Calu3 (cell line): ENCODE measurements at regions not wholly inside any gene's neighbourhood (a gene's known extent, or its start where the extent isn't known, plus 50 kb on each side); places are given as distances from the start of the nearest gene placed in this dataset.
"Not testable (repeated sequence)": the region's sequence is repeated elsewhere in the genome, so short reads cannot be mapped to it uniquely, and the experiment has no call there.

Experiments
- BruUV-seq: library from RNA; stranded (reverse); fragments of 400-500 nt; replicated peaks from 2 replicates; lab custom pipeline; 2021; lab: Mats Ljungman, UMichigan
- CTCF ChIA-PET: fragments of 300-600 bp; sonication (Branson Sonifier 250); formaldehyde crosslinking; loops from one replicate; lab custom pipeline; 2022; ENCODE audit warnings: antibody characterized with exemption; lab: Charles Lee
- DNase-seq: peaks from one replicate; pipeline ENCODE4 v3.0.0; 2022
- H3K27ac Mint-ChIP-seq: one replicate; pipeline ENCODE4 v1.8.0; 2022; ENCODE audit warnings: mixed read lengths; ENCODE audit not compliant: unreplicated experiment
- H3K27me3 Mint-ChIP-seq: one replicate; pipeline ENCODE4 v1.8.0; 2022; ENCODE audit warnings: mixed read lengths; ENCODE audit not compliant: unreplicated experiment
- H3K36me3 Mint-ChIP-seq: one replicate; pipeline ENCODE4 v1.8.0; 2022; ENCODE audit warnings: mild to moderate bottlenecking, moderate library complexity, mixed read lengths; ENCODE audit not compliant: insufficient read depth, unreplicated experiment
- H3K4me1 Mint-ChIP-seq: one replicate; pipeline ENCODE4 v1.8.0; 2022; ENCODE audit warnings: mild to moderate bottlenecking, low read depth, mixed read lengths; ENCODE audit not compliant: unreplicated experiment
- H3K4me3 Mint-ChIP-seq: one replicate; pipeline ENCODE4 v1.8.0; 2022; ENCODE audit warnings: mild to moderate bottlenecking, low read depth, moderate library complexity, mixed read lengths; ENCODE audit not compliant: unreplicated experiment
- H3K9me3 Mint-ChIP-seq: one replicate; pipeline ENCODE4 v1.8.0; 2022; ENCODE audit warnings: low read depth, mixed read lengths; ENCODE audit not compliant: unreplicated experiment
- intact Hi-C: fragments of 100-400 bp; cut with micrococcal nuclease; formaldehyde crosslinking; loops from one replicate; pipeline ENCODE4 v1.10.0; 2022; ENCODE audit not compliant: unreplicated experiment
- TF ChIP-seq, protein P1 (sequence below): fragments of 200-600 bp; IDR thresholded peaks from one replicate; pipeline ENCODE4 v1.8.0; 2022; ENCODE audit warnings: antibody characterized with exemption; ENCODE audit not compliant: unreplicated experiment

DNA sequence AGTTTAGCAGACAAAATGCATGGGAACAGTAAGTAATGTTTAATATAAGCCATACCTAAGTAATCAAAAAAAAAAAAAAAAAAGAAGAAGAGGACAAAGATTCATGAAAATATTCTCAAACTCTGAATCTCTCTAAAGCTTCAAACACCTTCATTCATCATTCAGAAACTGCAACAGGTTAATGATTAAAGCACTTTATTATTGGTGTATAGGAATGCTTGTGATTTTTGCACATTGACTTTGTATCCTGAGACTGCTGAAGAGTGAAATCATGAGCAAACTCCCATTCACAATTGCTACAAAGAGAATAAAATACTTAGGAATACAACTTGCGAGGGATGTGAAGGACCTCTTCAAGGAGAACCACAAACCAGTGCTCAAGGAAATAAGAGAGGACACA lies 278.4 kb upstream of the DCN start:
- intact Hi-C loops: no loop called here
- Mint-ChIP-seq H3K27ac (no peak overlapping the region), H3K36me3 (no peaks in the 10 kb centered on the region), H3K4me1 (no peaks in the 10 kb centered on the region), H3K4me3 (no peak overlapping the region), H3K9me3 (no peaks in the 10 kb centered on the region), H3K27me3 (no peaks in the 10 kb centered on the region)
- CTCF ChIA-PET: no interaction called here
- no TSS peak for BruUV-seq
- TF ChIP-seq, protein P1, sequence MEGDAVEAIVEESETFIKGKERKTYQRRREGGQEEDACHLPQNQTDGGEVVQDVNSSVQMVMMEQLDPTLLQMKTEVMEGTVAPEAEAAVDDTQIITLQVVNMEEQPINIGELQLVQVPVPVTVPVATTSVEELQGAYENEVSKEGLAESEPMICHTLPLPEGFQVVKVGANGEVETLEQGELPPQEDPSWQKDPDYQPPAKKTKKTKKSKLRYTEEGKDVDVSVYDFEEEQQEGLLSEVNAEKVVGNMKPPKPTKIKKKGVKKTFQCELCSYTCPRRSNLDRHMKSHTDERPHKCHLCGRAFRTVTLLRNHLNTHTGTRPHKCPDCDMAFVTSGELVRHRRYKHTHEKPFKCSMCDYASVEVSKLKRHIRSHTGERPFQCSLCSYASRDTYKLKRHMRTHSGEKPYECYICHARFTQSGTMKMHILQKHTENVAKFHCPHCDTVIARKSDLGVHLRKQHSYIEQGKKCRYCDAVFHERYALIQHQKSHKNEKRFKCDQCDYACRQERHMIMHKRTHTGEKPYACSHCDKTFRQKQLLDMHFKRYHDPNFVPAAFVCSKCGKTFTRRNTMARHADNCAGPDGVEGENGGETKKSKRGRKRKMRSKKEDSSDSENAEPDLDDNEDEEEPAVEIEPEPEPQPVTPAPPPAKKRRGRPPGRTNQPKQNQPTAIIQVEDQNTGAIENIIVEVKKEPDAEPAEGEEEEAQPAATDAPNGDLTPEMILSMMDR: no peak
- no peak for DNase-seq

DNA sequence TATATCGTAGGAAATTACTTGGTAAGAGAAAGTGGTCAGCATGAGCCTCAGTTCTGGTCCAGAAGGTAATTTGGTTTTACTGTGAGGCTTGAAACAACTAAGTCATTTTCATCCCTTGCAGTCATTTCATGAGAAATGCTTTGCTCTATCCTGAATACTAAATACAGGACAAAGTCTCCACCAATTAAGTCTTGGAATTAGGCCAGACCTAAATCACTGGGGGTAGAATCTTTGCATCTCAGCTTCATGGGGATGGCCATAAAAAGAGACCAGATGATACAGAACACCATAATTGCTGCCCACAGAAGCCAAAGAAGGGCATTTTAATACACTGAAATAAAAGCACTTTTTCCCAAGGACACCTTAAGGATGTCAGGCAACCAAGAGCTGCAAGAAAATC lies 277.9 kb upstream of the DCN start:
- H3K9me3 Mint-ChIP-seq: no peaks in the 10 kb centered on the region
- TF ChIP-seq, protein P1: no peak
- no peaks in the 10 kb centered on the region for H3K36me3 Mint-ChIP-seq
- intact Hi-C loops: no loop called here
- no peaks in the 10 kb centered on the region for H3K4me1 Mint-ChIP-seq
- DNase-seq: no peak
- BruUV-seq: no TSS peak
- H3K27ac Mint-ChIP-seq: no peak overlapping the region
- CTCF ChIA-PET: no interaction called here
- H3K4me3 Mint-ChIP-seq: no peak overlapping the region
- H3K27me3 Mint-ChIP-seq: no peaks in the 10 kb centered on the region

DNA sequence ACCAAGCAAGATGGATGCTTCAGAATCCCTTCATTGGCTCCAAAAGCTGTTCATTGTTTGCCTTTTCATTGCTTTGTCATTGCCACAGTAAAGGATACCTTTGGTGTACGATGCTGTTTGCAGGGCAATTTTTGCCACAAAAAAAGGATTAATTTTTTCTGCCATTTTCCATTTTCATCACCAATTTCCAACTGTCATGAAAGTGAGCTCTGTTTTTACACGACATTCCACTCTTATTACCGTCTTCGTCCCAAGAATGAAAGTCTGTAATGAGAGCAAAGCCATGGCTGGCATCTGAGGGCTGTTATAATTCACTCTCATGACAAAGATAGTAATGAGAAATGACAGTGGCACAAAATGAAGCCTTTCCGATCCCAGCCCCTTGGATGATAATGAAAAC lies 272.7 kb upstream of the DCN start:
- intact Hi-C loops: no loop called here

DNA sequence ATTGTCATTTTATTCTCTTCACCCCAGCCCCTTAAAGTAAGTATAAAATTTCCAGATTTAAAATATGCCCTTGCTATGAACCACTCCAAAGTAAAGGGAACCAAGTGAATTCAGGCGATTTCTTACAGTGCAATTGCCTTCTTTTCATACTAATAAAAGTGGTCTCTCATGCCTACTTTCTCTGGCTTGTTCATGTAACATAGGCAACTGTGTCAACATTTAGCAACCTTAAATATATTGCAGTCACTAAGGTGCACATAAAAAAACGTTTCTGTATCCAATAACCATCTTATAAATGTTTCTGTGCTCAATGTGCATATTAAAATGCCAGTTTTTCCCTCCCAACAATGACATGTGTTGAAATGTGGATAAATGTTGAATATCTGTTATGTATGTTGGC lies 271.6 kb upstream of the DCN start:
- TF ChIP-seq, protein P1: no peak
- H3K27ac Mint-ChIP-seq: no peak overlapping the region
- CTCF ChIA-PET: no interaction called here
- no peak for DNase-seq
- no peak overlapping the region for H3K4me3 Mint-ChIP-seq
- no peaks in the 10 kb centered on the region for H3K36me3 Mint-ChIP-seq
- no peaks in the 10 kb centered on the region for H3K27me3 Mint-ChIP-seq
- intact Hi-C loops: no loop called here
- no TSS peak for BruUV-seq
- H3K4me1 Mint-ChIP-seq: no peaks in the 10 kb centered on the region
- H3K9me3 Mint-ChIP-seq: no peaks in the 10 kb centered on the region

More for the DNA sequence above, 272.7 kb upstream of the DCN start:
- Mint-ChIP-seq H3K27me3 (no peaks in the 10 kb centered on the region), H3K4me1 (no peaks in the 10 kb centered on the region), H3K9me3 (no peaks in the 10 kb centered on the region), H3K27ac (no peak overlapping the region), H3K36me3 (no peaks in the 10 kb centered on the region), H3K4me3 (no peak overlapping the region)
- no peak for DNase-seq
- no TSS peak for BruUV-seq
- TF ChIP-seq, protein P1: no peak
- CTCF ChIA-PET: no interaction called here

DNA sequence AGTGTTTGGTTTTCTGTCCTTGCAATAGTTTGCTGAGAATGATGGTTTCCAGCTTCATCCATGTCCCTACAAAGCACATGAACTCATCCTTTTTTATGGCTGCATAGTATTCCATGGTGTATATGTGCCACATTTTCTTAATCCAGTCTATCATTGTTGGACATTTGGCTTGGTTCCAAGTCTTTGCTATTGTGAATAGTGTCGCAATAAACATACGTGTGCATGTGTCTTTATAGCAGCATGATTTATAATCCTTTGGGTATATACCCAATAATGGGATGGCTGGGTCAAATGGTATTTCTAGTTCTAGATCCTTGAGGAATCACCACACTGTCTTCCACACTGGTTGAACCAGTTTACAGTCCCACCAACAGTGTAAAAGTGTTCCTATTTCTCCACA lies 269.8 kb upstream of the DCN start:
- CTCF ChIA-PET, H3K36me3 Mint-ChIP-seq, H3K9me3 Mint-ChIP-seq, DNase-seq, intact Hi-C loops, BruUV-seq, H3K27ac Mint-ChIP-seq, H3K27me3 Mint-ChIP-seq, H3K4me3 Mint-ChIP-seq, H3K4me1 Mint-ChIP-seq: not testable (repeated sequence)
